CD4-positive, CD25-positive, alpha-beta regulatory T cell (primary cell): ENCODE measurements at regions not wholly inside any gene's neighbourhood (a gene's known extent, or its start where the extent isn't known, plus 50 kb on each side); places are given as distances from the start of the nearest gene placed in this dataset.
"Not testable (repeated sequence)": the region's sequence is repeated elsewhere in the genome, so short reads cannot be mapped to it uniquely, and the experiment has no call there.

ENCODE experiments used
- ATAC-seq, 2 donors: fragments of 150-1000 bp; cut with Tn5 transposase; one replicate each; pipeline ENCODE4 v1.10.0; 2021; ENCODE audit warnings: low read depth in 2 of 2, moderate number of reproducible peaks in 2 of 2, moderate library complexity in 1 of 2
- DNase-seq, 3 donors: peaks; one replicate each; pipeline versions ENCODE4 v3.0.0 to v3.0.0-alpha.2; 2012 to 2022; ENCODE audit warnings: mixed read lengths in 1 of 3
- H3K27ac ChIP-seq: one replicate; pipeline ENCODE4 v1.7.0; 2013; ENCODE audit warnings: mild to moderate bottlenecking, low read length; ENCODE audit not compliant: insufficient read depth, poor library complexity, severe bottlenecking
- H3K27me3 ChIP-seq: one replicate; pipeline ENCODE4 v1.7.0; 2013; ENCODE audit warnings: low read length; ENCODE audit not compliant: control insufficient read depth, insufficient read depth
- H3K36me3 ChIP-seq: one replicate; pipeline ENCODE4 v1.7.0; 2013; ENCODE audit warnings: mild to moderate bottlenecking, low read length, moderate library complexity; ENCODE audit not compliant: control insufficient read depth, insufficient read depth
- H3K4me1 ChIP-seq: 2 replicates; pipeline ENCODE4 v1.7.0; 2013; ENCODE audit warnings: mild to moderate bottlenecking, low read length; ENCODE audit not compliant: insufficient read depth, control insufficient read depth, poor library complexity, severe bottlenecking
- H3K4me3 ChIP-seq: one replicate; pipeline ENCODE4 v1.7.0; 2013; ENCODE audit warnings: low read depth, mild to moderate bottlenecking, low read length, moderate library complexity
- H3K9me3 ChIP-seq, 2 experiments: 1 replicate in 1 of 2; 2 replicates in 1 of 2; pipeline ENCODE4 v1.7.0; 2013; ENCODE audit warnings: low read length in 2 of 2, mild to moderate bottlenecking in 1 of 2, moderate library complexity in 1 of 2; ENCODE audit not compliant: control insufficient read depth in 2 of 2
- H3K27ac Mint-ChIP-seq, 3 donors: one replicate each; pipeline ENCODE4 v1.8.0; 2020 to 2022; ENCODE audit warnings: mild to moderate bottlenecking in 3 of 3, mixed read lengths in 3 of 3, moderate library complexity in 2 of 3
- H3K27me3 Mint-ChIP-seq: one replicate; pipeline ENCODE4 v1.8.0; 2022; ENCODE audit warnings: mild to moderate bottlenecking, mixed read lengths
- H3K36me3 Mint-ChIP-seq: one replicate; pipeline ENCODE4 v1.8.0; 2020; ENCODE audit warnings: mixed read lengths
- H3K4me1 Mint-ChIP-seq, 4 donors: one replicate each; pipeline ENCODE4 v1.8.0; 2020 to 2022; ENCODE audit warnings: mixed read lengths in 4 of 4, mild to moderate bottlenecking in 1 of 4
- H3K4me3 Mint-ChIP-seq, 4 donors: one replicate each; pipeline ENCODE4 v1.8.0; 2020 to 2022; ENCODE audit warnings: mild to moderate bottlenecking in 4 of 4, mixed read lengths in 4 of 4, moderate library complexity in 3 of 4
- H3K9me3 Mint-ChIP-seq, 7 donors: one replicate each; pipeline ENCODE4 v1.8.0; 2020 to 2022; ENCODE audit warnings: mixed read lengths in 7 of 7, mild to moderate bottlenecking in 3 of 7, moderate library complexity in 2 of 7

DNA sequence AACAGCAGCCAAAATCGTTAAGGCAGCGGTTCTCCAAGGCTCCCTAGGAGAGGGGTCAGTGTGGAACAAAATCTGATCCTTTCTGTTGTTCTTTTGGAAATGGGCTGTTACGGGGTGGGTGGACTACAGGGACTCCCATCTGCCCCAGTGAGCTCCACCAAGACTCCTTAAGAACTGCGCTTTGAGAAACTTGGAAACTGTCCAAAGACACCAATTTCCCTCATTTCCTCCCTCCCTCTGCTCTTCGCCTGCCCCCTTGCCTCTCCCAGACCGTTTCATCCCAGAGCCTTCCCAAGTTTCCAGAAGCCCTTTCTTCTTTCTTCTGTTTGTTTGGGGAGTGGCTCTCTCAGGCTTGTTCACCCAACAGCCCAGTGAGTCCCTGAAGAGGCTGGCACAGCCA, 205.4 kb downstream of the COPRS start:
- H3K9me3 ChIP-seq, result no peaks in the 10 kb centered on the region
- no peaks in the 10 kb centered on the region for H3K27me3 ChIP-seq
- H3K9me3 Mint-ChIP-seq, result peaks cover 0 to 4% (median 0%) of the 10 kb centered on the region in 7 donors
- H3K4me1 ChIP-seq, result no peaks in the 10 kb centered on the region
- H3K4me3 ChIP-seq, result no peak overlapping the region
- H3K27ac Mint-ChIP-seq, result no peak overlapping the region
- no peak overlapping the region for H3K4me3 Mint-ChIP-seq
- H3K36me3 Mint-ChIP-seq, result no peaks in the 10 kb centered on the region
- no peak for DNase-seq
- H3K36me3 ChIP-seq, result no peaks in the 10 kb centered on the region
- ATAC-seq, result no peak
- peaks cover 23% of the 10 kb centered on the region for H3K27me3 Mint-ChIP-seq
- H3K4me1 Mint-ChIP-seq, result no peaks in the 10 kb centered on the region
- H3K27ac ChIP-seq, result no peak overlapping the region

DNA sequence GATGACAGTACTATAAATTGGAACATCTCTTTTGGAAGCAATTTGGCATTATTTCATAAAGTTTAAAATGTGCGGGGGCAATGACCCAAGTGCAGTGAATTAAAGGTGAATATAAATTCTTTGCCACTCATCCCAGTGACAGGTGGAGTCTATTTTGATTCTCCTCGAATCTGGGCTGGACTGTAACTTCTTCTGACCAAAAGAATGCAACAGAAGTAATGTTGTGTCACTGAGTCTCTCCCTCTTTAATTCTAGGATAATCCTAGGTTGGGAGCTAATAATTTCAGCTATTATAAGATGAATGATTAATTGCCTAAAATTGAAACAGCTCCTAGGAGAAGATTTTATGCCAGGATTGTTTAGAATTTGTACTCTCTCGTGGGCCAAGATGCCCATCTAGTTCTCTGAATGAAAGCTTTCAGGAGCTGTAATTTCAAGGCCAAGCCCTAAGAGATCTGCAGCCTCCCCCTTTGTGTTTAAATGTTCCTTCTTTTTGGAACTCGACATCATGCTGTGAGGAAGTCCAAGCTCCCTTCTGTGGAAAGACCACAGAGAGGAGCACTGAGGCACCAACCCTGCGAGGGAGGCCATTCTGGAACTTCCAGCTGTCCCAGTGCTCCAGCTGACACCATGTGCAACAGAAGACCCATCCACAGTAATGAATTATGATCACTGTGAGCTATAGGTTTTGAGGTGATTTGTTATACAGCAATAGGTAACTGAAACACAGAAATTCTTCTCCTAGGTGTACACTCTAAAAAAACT, 208.1 kb downstream of the COPRS start:
- H3K27me3 Mint-ChIP-seq, result peaks cover 28% of the 10 kb centered on the region
- H3K4me1 Mint-ChIP-seq, result no peaks in the 10 kb centered on the region
- no peak overlapping the region for H3K27ac Mint-ChIP-seq
- H3K36me3 ChIP-seq, result no peaks in the 10 kb centered on the region
- DNase-seq, result no peak
- ATAC-seq, result no peak
- H3K36me3 Mint-ChIP-seq, result no peaks in the 10 kb centered on the region
- no peak overlapping the region for H3K4me3 Mint-ChIP-seq
- no peaks in the 10 kb centered on the region for H3K27me3 ChIP-seq
- no peak overlapping the region for H3K27ac ChIP-seq
- peaks cover 0 to 7% (median 0%) of the 10 kb centered on the region in 7 donors for H3K9me3 Mint-ChIP-seq
- no peaks in the 10 kb centered on the region for H3K9me3 ChIP-seq
- H3K4me1 ChIP-seq, result no peaks in the 10 kb centered on the region
- H3K4me3 ChIP-seq, result no peak overlapping the region

DNA sequence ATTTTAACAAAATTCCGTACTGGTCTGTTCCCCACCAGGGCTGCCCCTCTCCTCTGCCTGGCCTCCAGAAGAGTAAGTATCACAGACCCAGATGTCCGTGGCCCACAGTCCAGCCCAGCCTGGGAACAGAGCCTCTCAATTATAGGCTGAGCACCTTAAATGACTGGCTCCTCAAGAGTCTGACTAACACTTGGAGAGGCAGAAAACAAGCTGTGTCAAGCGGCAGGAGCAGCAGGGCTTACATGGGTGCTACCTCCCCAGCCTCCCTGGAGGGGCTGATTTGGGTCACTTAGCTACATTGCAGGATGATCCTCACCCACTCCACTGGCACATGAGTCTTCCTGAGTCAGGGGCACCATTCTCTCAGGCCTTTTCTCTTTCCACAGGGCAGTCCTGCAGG, 209.7 kb downstream of the COPRS start:
- Mint-ChIP-seq H3K4me3 (no peak overlapping the region), H3K9me3 (peaks cover 0 to 9% (median 2%) of the 10 kb centered on the region in 7 donors), H3K27me3 (peaks cover 30% of the 10 kb centered on the region), H3K36me3 (no peaks in the 10 kb centered on the region), H3K4me1 (no peaks in the 10 kb centered on the region), H3K27ac (no peak overlapping the region)
- DNase-seq (no peak), ATAC-seq (no peak)
- Histone ChIP-seq H3K27ac (no peak overlapping the region), H3K27me3 (no peaks in the 10 kb centered on the region), H3K36me3 (no peaks in the 10 kb centered on the region), H3K4me1 (no peaks in the 10 kb centered on the region), H3K9me3 (no peaks in the 10 kb centered on the region), H3K4me3 (no peak overlapping the region)

DNA sequence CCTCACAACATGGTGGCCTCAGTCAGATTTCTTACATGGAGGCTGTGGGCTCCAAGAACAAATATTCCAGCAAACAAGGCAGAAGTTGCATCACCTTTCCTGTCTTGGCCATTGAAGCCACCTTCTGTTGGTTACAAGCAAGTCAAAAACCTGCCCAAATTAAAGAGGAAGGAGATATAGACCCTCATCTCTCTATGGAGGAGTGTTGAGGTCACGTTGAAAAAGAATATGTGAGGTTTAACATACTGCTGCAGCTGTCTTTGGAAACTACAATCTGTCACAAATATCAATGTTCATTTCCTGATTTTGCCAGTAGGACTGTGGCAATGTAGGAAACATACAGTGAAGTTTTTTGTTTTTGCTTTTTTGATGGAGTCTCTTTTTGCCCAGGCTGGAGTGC, 211.4 kb downstream of the COPRS start:
- H3K27ac ChIP-seq, result no peak overlapping the region
- Mint-ChIP-seq H3K9me3 (peaks cover 0 to 10% (median 6%) of the 10 kb centered on the region in 7 donors), H3K27me3 (peaks cover 19% of the 10 kb centered on the region), H3K4me1 (no peaks in the 10 kb centered on the region), H3K4me3 (no peak overlapping the region), H3K27ac (no peak overlapping the region), H3K36me3 (no peaks in the 10 kb centered on the region)
- no peaks in the 10 kb centered on the region for H3K9me3 ChIP-seq
- H3K4me1 ChIP-seq, result no peaks in the 10 kb centered on the region
- DNase-seq (no peak), ATAC-seq (no peak)
- no peaks in the 10 kb centered on the region for H3K27me3 ChIP-seq
- H3K4me3 ChIP-seq, result no peak overlapping the region
- no peaks in the 10 kb centered on the region for H3K36me3 ChIP-seq

DNA sequence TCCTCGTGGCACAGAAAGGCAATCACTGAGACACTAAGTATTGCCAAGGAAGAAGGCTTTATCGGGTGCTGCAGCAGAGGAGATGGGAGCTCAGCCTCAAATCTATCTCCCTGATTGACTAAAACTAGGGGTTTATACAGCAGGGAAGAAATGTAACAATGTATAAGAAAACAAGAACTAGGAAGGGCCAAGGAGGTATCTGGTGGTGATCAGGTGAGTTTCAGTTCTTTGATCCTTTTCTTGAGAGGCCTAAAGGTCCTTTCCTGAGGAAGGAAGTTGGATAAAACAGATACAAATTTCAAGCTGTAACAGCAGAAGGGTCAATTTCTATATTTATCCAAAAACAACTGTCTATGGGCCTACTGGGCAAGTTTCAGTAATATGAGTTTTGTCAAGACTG, 212.4 kb downstream of the COPRS start:
- Mint-ChIP-seq H3K27me3 (peaks cover 19% of the 10 kb centered on the region), H3K9me3 (peaks cover 1 to 10% (median 6%) of the 10 kb centered on the region in 7 donors), H3K4me3 (no peak overlapping the region)

DNA sequence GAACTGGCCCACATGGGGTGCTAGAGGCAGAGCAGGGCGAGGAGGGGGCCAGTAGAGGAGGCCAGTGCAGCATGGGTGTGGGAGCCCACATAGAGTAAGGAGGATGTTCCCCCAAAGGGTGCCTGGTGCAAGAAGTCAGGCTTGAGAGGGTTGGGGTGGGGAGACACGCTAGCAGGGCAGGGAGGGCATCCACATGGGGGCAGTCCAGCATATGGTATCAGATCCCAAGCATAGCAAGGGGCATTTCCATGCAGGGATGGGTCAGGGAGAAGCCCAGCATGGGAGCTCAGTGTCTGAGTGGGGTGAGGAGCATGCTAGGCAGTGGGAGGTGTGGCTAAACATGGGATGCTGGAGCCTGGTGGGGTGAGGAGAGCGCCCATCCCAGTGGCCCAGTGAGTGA, 213.7 kb downstream of the COPRS start:
- no peak overlapping the region for H3K27ac Mint-ChIP-seq

More for the DNA sequence above, 212.4 kb downstream of the COPRS start:
- H3K4me3 ChIP-seq, result no peak overlapping the region
- no peaks in the 10 kb centered on the region for H3K4me1 ChIP-seq
- H3K36me3 Mint-ChIP-seq, result no peaks in the 10 kb centered on the region
- H3K9me3 ChIP-seq, result no peaks in the 10 kb centered on the region
- ATAC-seq, result no peak
- H3K27ac ChIP-seq, result no peak overlapping the region
- H3K27ac Mint-ChIP-seq, result no peak overlapping the region
- H3K36me3 ChIP-seq, result no peaks in the 10 kb centered on the region
- no peaks in the 10 kb centered on the region for H3K4me1 Mint-ChIP-seq
- DNase-seq, result no peak
- no peaks in the 10 kb centered on the region for H3K27me3 ChIP-seq

DNA sequence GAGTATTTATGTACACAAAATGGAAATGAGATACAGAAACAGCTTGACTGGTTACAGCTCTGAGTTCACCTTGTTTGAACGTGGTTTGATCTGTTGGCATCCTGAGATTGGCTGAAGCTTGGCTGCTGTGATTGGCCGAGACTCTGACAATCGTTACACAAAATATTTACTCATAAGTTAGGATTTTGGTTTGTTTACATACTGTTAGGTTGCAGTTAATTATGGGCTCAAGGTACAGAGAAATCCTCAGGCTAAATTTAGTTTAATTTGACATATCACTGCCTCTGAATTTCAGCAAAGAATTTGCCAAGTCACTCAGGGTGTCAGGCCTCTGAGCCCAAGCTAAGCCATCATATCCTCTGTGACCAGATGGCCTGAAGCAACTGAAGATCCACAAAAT, 227.3 kb downstream of the COPRS start:
- Mint-ChIP-seq H3K27ac (no peak overlapping the region), H3K4me3 (no peak overlapping the region), H3K36me3 (no peaks in the 10 kb centered on the region), H3K9me3 (peaks cover under 1 to 5% (median 2%) of the 10 kb centered on the region in 7 donors), H3K4me1 (no peaks in the 10 kb centered on the region), H3K27me3 (peaks cover 22% of the 10 kb centered on the region)
- H3K4me3 ChIP-seq, result no peak overlapping the region
- no peaks in the 10 kb centered on the region for H3K4me1 ChIP-seq
- H3K27me3 ChIP-seq, result peaks cover 10% of the 10 kb centered on the region
- ATAC-seq (no peak), DNase-seq (no peak)
- no peaks in the 10 kb centered on the region for H3K9me3 ChIP-seq
- no peak overlapping the region for H3K27ac ChIP-seq
- no peaks in the 10 kb centered on the region for H3K36me3 ChIP-seq

More for the DNA sequence above, 213.7 kb downstream of the COPRS start:
- peak overlapping the region in 1 of 4 donors; percentile 13 for H3K4me3 Mint-ChIP-seq
- no peak overlapping the region for H3K27ac ChIP-seq
- no peaks in the 10 kb centered on the region for H3K27me3 ChIP-seq
- peaks cover 1 to 15% (median 6%) of the 10 kb centered on the region in 7 donors for H3K9me3 Mint-ChIP-seq
- ATAC-seq (no peak), DNase-seq (no peak)
- H3K27me3 Mint-ChIP-seq, result peaks cover 19% of the 10 kb centered on the region
- H3K36me3 Mint-ChIP-seq, result no peaks in the 10 kb centered on the region
- no peaks in the 10 kb centered on the region for H3K36me3 ChIP-seq
- no peaks in the 10 kb centered on the region for H3K9me3 ChIP-seq
- H3K4me1 ChIP-seq, result no peaks in the 10 kb centered on the region
- H3K4me1 Mint-ChIP-seq, result no peaks in the 10 kb centered on the region
- H3K4me3 ChIP-seq, result no peak overlapping the region

DNA sequence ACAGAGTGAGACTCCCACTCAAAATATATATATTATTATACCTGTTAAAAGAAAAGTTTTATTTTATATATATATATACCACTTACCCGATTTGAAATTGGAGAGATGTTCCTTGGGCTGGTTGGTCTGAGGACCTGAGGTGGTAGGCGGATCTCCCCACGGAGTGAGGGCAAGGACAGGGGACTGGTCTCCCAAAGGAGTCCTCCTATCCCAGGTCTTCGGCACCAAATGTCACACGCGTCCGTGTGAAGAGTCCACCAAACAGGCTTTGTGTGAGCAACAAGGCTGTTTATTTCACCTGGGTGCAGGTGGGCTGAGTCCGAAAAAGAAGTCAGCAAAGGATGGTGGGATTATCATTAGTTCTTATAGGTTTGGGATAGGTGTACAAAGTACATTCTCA, 228.2 kb downstream of the COPRS start:
- not testable (repeated sequence) for H3K36me3 Mint-ChIP-seq, H3K4me1 Mint-ChIP-seq, DNase-seq, H3K27ac Mint-ChIP-seq, H3K36me3 ChIP-seq, ATAC-seq, H3K27ac ChIP-seq, H3K4me3 ChIP-seq, H3K4me1 ChIP-seq, H3K4me3 Mint-ChIP-seq, H3K9me3 Mint-ChIP-seq, H3K27me3 ChIP-seq, H3K9me3 ChIP-seq
- peaks cover 25% of the 10 kb centered on the region for H3K27me3 Mint-ChIP-seq
